K562 (cell line): ENCODE measurements at regions not wholly inside any gene's neighbourhood (a gene's known extent, or its start where the extent isn't known, plus 50 kb on each side); places are given as distances from the start of the nearest gene placed in this dataset.

ENCODE experiments used
- CBFB ChIP-seq: sonication (generic); formaldehyde crosslinking; IDR thresholded peaks from 2 replicates; pipeline ENCODE4 v1.4.0; 2020; ENCODE audit warnings: mild to moderate bottlenecking, missing genetic modification reagents
- CHD7 ChIP-seq: fragments of 200-600 bp; sonication (generic); IDR thresholded peaks from one replicate; pipeline ENCODE4 v1.6.1; 2012; ENCODE audit warnings: mild to moderate bottlenecking, low read depth, low read length, inconsistent platforms
- GABPB2 ChIP-seq: fragments of 250-450 bp; sonication (Bioruptor Pico); conservative IDR thresholded peaks from 2 replicates; pipeline ENCODE4 v1.5.1; 2021; ENCODE audit warnings: mild to moderate bottlenecking
- HSF4 ChIP-seq: fragments of 250-450 bp; sonication (Bioruptor Pico); IDR thresholded peaks from 2 replicates; pipeline ENCODE4 v2.1.2; 2022; ENCODE audit warnings: mild to moderate bottlenecking, moderate library complexity, borderline replicate concordance
- JUNB ChIP-seq: fragments of 450-650 bp; formaldehyde crosslinking; conservative IDR thresholded peaks from 2 replicates; pipeline ENCODE4 v1.4.0; 2020; ENCODE audit warnings: mild to moderate bottlenecking
- MAFG ChIP-seq: fragments of 450-650 bp; conservative IDR thresholded peaks from 2 replicates; pipeline ENCODE4 v1.6.1; 2016; ENCODE audit warnings: missing genetic modification characterization, missing compliant biosample characterization
- NELFE ChIP-seq: IDR thresholded peaks from 2 replicates; pipeline ENCODE4 v1.6.1; 2011; ENCODE audit warnings: mild to moderate bottlenecking; ENCODE audit not compliant: insufficient read depth, insufficient read length
- SIN3B ChIP-seq: fragments of 450-650 bp; IDR thresholded peaks from 2 replicates; pipeline ENCODE4 v1.6.1; 2017; ENCODE audit warnings: low read depth, mild to moderate bottlenecking, moderate library complexity
- ZFP1 ChIP-seq: fragments of 450-650 bp; formaldehyde crosslinking; IDR thresholded peaks from 2 replicates; pipeline ENCODE4 v1.4.0; 2020; ENCODE audit warnings: mild to moderate bottlenecking, mixed read lengths
- ZFP36 ChIP-seq: fragments of 150-350 bp; IDR thresholded peaks from 2 replicates; pipeline ENCODE4 v1.6.1; 2018; ENCODE audit warnings: low read length, low read depth; ENCODE audit not compliant: partially characterized antibody
- TF ChIP-seq, protein P1 (sequence below): fragments of 450-650 bp; IDR thresholded peaks from one replicate; pipeline ENCODE4 v1.6.1; 2018; ENCODE audit warnings: mild to moderate bottlenecking, moderate library complexity; ENCODE audit not compliant: partially characterized antibody
- TF ChIP-seq, protein P2 (sequence below): fragments of 250-450 bp; sonication (Bioruptor Pico); IDR thresholded peaks from 2 replicates; pipeline ENCODE4 v1.5.0; 2021; ENCODE audit warnings: mild to moderate bottlenecking, moderate library complexity

- no peak for TF ChIP-seq CHD7
- TF ChIP-seq, protein P1, sequence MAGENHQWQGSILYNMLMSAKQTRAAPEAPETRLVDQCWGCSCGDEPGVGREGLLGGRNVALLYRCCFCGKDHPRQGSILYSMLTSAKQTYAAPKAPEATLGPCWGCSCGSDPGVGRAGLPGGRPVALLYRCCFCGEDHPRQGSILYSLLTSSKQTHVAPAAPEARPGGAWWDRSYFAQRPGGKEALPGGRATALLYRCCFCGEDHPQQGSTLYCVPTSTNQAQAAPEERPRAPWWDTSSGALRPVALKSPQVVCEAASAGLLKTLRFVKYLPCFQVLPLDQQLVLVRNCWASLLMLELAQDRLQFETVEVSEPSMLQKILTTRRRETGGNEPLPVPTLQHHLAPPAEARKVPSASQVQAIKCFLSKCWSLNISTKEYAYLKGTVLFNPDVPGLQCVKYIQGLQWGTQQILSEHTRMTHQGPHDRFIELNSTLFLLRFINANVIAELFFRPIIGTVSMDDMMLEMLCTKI, result no peak
- TF ChIP-seq ZFP36, result peak; percentile 94
- no peak for TF ChIP-seq MAFG (tag)
- TF ChIP-seq JUNB (CRISPR knock-in tag), result no peak
- TF ChIP-seq, protein P2, sequence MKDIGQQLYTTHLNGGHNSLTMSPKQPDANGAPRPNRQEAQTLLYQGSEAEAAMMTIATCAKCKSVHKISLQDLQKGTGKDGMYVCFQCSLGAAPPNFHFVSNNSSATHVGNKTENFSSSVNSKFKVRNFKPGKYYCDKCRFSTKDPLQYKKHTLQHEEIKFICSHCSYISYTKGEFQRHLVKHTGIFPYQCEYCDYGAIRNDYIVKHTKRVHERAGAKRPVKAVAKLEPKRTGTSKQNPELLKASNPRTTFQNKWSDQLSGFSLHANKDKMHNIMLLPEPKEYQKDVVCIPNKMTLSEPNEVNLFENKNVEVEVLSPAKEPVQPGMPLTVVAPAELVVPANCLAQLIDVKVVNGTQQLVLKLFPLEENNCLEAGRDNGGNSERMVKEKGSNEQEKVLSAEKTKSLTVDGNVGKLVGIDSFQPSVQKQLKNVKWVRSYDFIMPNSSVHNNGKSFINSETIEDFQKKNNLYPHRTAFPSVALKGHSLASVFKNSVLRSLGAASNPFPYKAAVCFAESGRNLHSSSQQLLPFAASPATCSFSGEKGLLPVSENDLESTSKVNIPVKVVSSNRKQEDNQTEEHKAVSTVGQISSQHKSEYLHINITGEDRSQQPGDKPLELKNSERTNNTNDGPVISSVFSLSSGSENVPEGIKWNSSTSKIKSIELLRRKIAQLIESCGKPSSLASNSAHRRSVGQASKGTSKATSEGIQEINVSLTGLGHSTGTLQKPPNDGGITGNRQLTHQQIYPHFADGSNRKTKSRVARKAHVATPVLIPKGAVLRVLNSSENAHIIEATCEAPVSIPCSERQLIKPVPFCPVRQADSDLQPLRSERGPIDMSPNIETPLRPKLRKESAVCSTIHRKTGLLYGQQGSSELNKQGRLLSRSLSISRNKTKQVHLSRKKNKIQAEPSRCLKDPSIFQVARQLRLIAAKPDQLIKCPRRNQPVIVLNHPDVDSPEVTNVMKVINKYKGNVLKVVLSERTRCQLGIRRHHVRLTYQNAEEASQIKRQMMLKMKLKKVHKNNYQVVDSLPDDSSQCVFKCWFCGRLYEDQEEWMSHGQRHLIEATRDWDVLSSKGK, result no peak
- TF ChIP-seq CBFB (CRISPR knock-in tag), result no peak
- TF ChIP-seq GABPB2 (CRISPR knock-in tag), result no peak
- no peak for TF ChIP-seq SIN3B
- TF ChIP-seq HSF4, result 0 out of 2 replicates have a peak, but pooled peaks have one; percentile 55
- no peak for TF ChIP-seq ZFP1 (CRISPR knock-in tag)
- TF ChIP-seq NELFE, result no peak
These were observed 96.9 kb upstream of the ANO1 start (continued) for GRCh38 chr11:69981119-69981784.
